Keratinocyte (primary cell): ENCODE measurements at regions not wholly inside any gene's neighbourhood (a gene's known extent, or its start where the extent isn't known, plus 50 kb on each side); places are given as distances from the start of the nearest gene placed in this dataset.

Experiments used
- DNase-seq: peaks from one replicate; pipeline ENCODE4 v3.0.0-alpha.2; 2011; ENCODE audit warnings: low read depth, missing footprints, low spot score
- FAIRE-seq: peaks from 2 replicates; lab custom pipeline; 2011; peaks lifted over from hg19 to GRCh38; lab: Jason Lieb, UNC
- H2AFZ ChIP-seq: 2 replicates; pipeline ENCODE4 v1.6.0; 2012; ENCODE audit warnings: low read length, control low read depth, inconsistent platforms; ENCODE audit not compliant: control insufficient read depth
- H3K27ac ChIP-seq: 2 replicates; pipeline ENCODE4 v1.5.1; 2011; ENCODE audit warnings: low read length; ENCODE audit not compliant: control insufficient read depth, insufficient read depth
- H3K27me3 ChIP-seq: 3 replicates; pipeline ENCODE4 v1.6.0; 2011; ENCODE audit warnings: low read length; ENCODE audit not compliant: control insufficient read depth, insufficient read depth; ENCODE audit errors: extremely low read depth
- H3K36me3 ChIP-seq, 2 experiments: 2 replicates in 1 of 2; 3 replicates in 1 of 2; pipeline ENCODE4 v1.5.1; 2011; ENCODE audit warnings: low read length in 2 of 2, mild to moderate bottlenecking in 1 of 2; ENCODE audit not compliant: control insufficient read depth in 2 of 2, insufficient read depth in 2 of 2; ENCODE audit errors: extremely low read depth in 1 of 2
- H3K4me1 ChIP-seq: 3 replicates; pipeline ENCODE4 v1.5.1; 2011; ENCODE audit warnings: low read length; ENCODE audit not compliant: control insufficient read depth, insufficient read depth; ENCODE audit errors: extremely low read depth
- H3K4me2 ChIP-seq: 3 replicates; pipeline ENCODE4 v1.6.0; 2011; ENCODE audit warnings: low read depth, low read length; ENCODE audit not compliant: control insufficient read depth, insufficient read depth; ENCODE audit errors: extremely low read depth
- H3K4me3 ChIP-seq, 3 experiments: fragments of 200-600 bp in 1 of 3; sonication (generic) in 1 of 3; 2 replicates in 2 of 3; 3 replicates in 1 of 3; pipeline ENCODE4 v1.5.1; 2011 to 2016; ENCODE audit warnings: low read length in 3 of 3, mild to moderate bottlenecking in 3 of 3, control low read depth in 2 of 3, inconsistent platforms in 1 of 3, low read depth in 1 of 3, mixed read lengths in 1 of 3, mixed run types in 1 of 3, moderate library complexity in 1 of 3; ENCODE audit not compliant: control insufficient read depth in 2 of 3, insufficient read depth in 2 of 3; ENCODE audit errors: extremely low read depth in 1 of 3
- H3K79me2 ChIP-seq: 2 replicates; pipeline ENCODE4 v1.6.0; 2012; ENCODE audit warnings: low read length; ENCODE audit not compliant: control insufficient read depth, insufficient read depth
- H3K9ac ChIP-seq: 3 replicates; pipeline ENCODE4 v1.6.0; 2011; ENCODE audit warnings: low read length; ENCODE audit not compliant: control insufficient read depth, insufficient read depth; ENCODE audit errors: extremely low read depth
- H3K9me1 ChIP-seq: 3 replicates; pipeline ENCODE4 v1.6.0; 2011; ENCODE audit warnings: low read length; ENCODE audit not compliant: control insufficient read depth, insufficient read depth; ENCODE audit errors: extremely low read depth
- H3K9me3 ChIP-seq: 2 replicates; pipeline ENCODE4 v1.5.1; 2012; ENCODE audit warnings: low read depth, low read length; ENCODE audit not compliant: control insufficient read depth
- H4K20me1 ChIP-seq: 3 replicates; pipeline ENCODE4 v1.6.0; 2011; ENCODE audit warnings: low read length; ENCODE audit not compliant: control insufficient read depth, insufficient read depth; ENCODE audit errors: extremely low read depth
- EZH2 ChIP-seq: IDR thresholded peaks from one replicate; pipeline ENCODE4 v1.6.1; 2012; ENCODE audit warnings: inconsistent platforms, mild to moderate bottlenecking, low read length, moderate library complexity
- dilution Hi-C: fragments of 300-500 bp; cut with MboI; formaldehyde crosslinking; loops from one replicate; pipeline ENCODE4 v1.7.0; 2020; ENCODE audit warnings: low sequenced_read_pairs; ENCODE audit not compliant: extremely low pct_ligation_motif_present
- TF ChIP-seq, protein P1 (sequence below), 3 experiments: IDR thresholded peaks in 1 of 3; conservative IDR thresholded peaks in 1 of 3; optimal IDR thresholded peaks in 1 of 3; 2 replicates in 2 of 3; 3 replicates in 1 of 3; pipeline versions ENCODE3 to v1.5.1; 2011; ENCODE audit warnings: low read length in 3 of 3, mild to moderate bottlenecking in 3 of 3, moderate library complexity in 2 of 3, control low read depth in 1 of 3, inconsistent platforms in 1 of 3; ENCODE audit not compliant: insufficient read depth in 2 of 3; ENCODE audit errors: extremely low read depth in 1 of 3

DNA sequence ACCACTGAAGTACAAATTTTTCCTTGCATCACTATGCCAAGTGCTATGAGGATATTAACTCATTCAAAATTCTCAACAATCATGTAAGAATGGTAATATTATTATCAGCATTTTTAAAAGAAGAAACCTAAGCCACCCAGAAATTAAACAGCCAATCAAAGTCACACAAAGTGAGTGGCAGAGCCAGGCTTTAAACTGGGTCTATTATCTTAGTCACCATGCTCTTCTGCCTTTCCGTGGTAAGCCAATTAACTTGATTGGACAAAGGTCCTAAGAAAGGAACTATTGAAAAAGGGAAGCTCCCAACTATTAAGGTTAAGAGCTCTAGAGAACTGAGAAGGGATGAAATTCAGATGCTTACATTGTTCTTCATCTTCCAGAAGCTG, 111.5 kb downstream of the ASB9 start:
- Histone ChIP-seq H3K79me2 (no peaks in the 10 kb centered on the region), H3K4me1 (no peaks in the 10 kb centered on the region), H3K9me1 (no peaks in the 10 kb centered on the region), H3K4me3 (no peak overlapping the region), H3K27ac (no peak overlapping the region), H2AFZ (no peak overlapping the region), H3K36me3 (no peaks in the 10 kb centered on the region), H3K9ac (no peak overlapping the region), H3K4me2 (no peak overlapping the region), H4K20me1 (no peaks in the 10 kb centered on the region), H3K27me3 (no peaks in the 10 kb centered on the region), H3K9me3 (no peaks in the 10 kb centered on the region)
- DNase-seq (no peak), FAIRE-seq (no peak)
- TF ChIP-seq, protein P1, sequence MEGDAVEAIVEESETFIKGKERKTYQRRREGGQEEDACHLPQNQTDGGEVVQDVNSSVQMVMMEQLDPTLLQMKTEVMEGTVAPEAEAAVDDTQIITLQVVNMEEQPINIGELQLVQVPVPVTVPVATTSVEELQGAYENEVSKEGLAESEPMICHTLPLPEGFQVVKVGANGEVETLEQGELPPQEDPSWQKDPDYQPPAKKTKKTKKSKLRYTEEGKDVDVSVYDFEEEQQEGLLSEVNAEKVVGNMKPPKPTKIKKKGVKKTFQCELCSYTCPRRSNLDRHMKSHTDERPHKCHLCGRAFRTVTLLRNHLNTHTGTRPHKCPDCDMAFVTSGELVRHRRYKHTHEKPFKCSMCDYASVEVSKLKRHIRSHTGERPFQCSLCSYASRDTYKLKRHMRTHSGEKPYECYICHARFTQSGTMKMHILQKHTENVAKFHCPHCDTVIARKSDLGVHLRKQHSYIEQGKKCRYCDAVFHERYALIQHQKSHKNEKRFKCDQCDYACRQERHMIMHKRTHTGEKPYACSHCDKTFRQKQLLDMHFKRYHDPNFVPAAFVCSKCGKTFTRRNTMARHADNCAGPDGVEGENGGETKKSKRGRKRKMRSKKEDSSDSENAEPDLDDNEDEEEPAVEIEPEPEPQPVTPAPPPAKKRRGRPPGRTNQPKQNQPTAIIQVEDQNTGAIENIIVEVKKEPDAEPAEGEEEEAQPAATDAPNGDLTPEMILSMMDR (optimal IDR thresholded peaks at IDR 0.05 in 1 of 3, IDR thresholded peaks at IDR 0.05 in 1 of 3, conservative IDR thresholded peaks at IDR 0.05 in 1 of 3; ENCODE audit: extremely low read depth in 1 of 3, insufficient read depth in 2 of 3, low read length in 3 of 3): no peak
- TF ChIP-seq EZH2: no peak
- dilution Hi-C loops: no loop called here

DNA sequence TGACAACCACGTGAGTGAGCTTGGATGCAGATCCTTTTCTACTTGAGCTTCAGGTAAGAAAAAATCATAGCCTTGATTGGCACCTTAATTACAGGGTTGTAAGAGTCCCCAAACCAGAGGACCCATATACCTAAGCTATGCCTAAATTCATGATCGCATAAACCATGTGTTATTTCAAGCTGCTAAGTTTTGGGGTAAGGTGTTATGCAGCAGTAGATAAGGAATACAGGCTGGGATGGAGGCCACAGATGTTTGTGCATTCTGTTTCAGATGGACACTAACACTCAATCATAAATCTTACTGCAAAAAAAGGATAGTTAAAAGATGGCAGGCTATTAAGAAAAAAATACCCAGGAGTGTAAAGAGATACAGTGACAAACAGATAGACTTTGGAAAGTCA, 112.3 kb downstream of the ASB9 start:
- Histone ChIP-seq H3K4me3 (no peak overlapping the region), H2AFZ (no peak overlapping the region), H3K9me1 (no peaks in the 10 kb centered on the region), H3K9me3 (no peaks in the 10 kb centered on the region), H3K4me1 (no peaks in the 10 kb centered on the region), H4K20me1 (no peaks in the 10 kb centered on the region), H3K27ac (no peak overlapping the region), H3K4me2 (no peak overlapping the region), H3K36me3 (no peaks in the 10 kb centered on the region), H3K9ac (no peak overlapping the region), H3K79me2 (no peaks in the 10 kb centered on the region), H3K27me3 (no peaks in the 10 kb centered on the region)
- TF ChIP-seq, protein P1 (optimal IDR thresholded peaks at IDR 0.05 in 1 of 3, IDR thresholded peaks at IDR 0.05 in 1 of 3, conservative IDR thresholded peaks at IDR 0.05 in 1 of 3; ENCODE audit: extremely low read depth in 1 of 3, insufficient read depth in 2 of 3, low read length in 3 of 3): no peak
- no peak for TF ChIP-seq EZH2
- dilution Hi-C loops: no loop called here
- DNase-seq: no peak
- FAIRE-seq: no peak
